Mesothelial cell of epicardium (in vitro differentiated cells): ENCODE measurements at regions not wholly inside any gene's neighbourhood (a gene's known extent, or its start where the extent isn't known, plus 50 kb on each side); places are given as distances from the start of the nearest gene placed in this dataset.

Experiments used
- DNase-seq, 2 experiments: peaks; one replicate each; pipeline ENCODE4 v3.0.0; 2021; ENCODE audit warnings: low spot score in 2 of 2; ENCODE audit not compliant: unreplicated experiment in 2 of 2
- H3K27ac Mint-ChIP-seq: 2 replicates; pipeline ENCODE4 v1.8.0; 2021; ENCODE audit warnings: mixed read lengths
- H3K27me3 Mint-ChIP-seq: 2 replicates; pipeline ENCODE4 v1.8.0; 2021; ENCODE audit warnings: low read depth, mixed read lengths
- H3K36me3 Mint-ChIP-seq: 2 replicates; pipeline ENCODE4 v1.8.0; 2021; ENCODE audit warnings: mixed read lengths
- H3K4me1 Mint-ChIP-seq: 2 replicates; pipeline ENCODE4 v1.8.0; 2021; ENCODE audit warnings: mixed read lengths
- H3K4me3 Mint-ChIP-seq: 2 replicates; pipeline ENCODE4 v1.8.0; 2021; ENCODE audit warnings: mild to moderate bottlenecking, moderate library complexity, mixed read lengths
- H3K9me3 Mint-ChIP-seq: 2 replicates; pipeline ENCODE4 v1.8.0; 2021; ENCODE audit warnings: mixed read lengths
- CTCF ChIP-seq: fragments of 200-600 bp; sonication (generic); IDR thresholded peaks from one replicate; pipeline ENCODE4 v1.5.0; 2021; ENCODE audit warnings: antibody characterized with exemption; ENCODE audit not compliant: unreplicated experiment

- Mint-ChIP-seq H3K9me3 (peaks cover 6% of the 10 kb centered on the region), H3K4me1 (no peaks in the 10 kb centered on the region), H3K27ac (no peak overlapping the region), H3K4me3 (no peak overlapping the region), H3K36me3 (no peaks in the 10 kb centered on the region), H3K27me3 (no peaks in the 10 kb centered on the region)
- no peak for DNase-seq
- no peak for TF ChIP-seq CTCF
These were observed 924.5 kb upstream of the PRR20A start for GRCh38 chr13:56216221-56216620.

DNA sequence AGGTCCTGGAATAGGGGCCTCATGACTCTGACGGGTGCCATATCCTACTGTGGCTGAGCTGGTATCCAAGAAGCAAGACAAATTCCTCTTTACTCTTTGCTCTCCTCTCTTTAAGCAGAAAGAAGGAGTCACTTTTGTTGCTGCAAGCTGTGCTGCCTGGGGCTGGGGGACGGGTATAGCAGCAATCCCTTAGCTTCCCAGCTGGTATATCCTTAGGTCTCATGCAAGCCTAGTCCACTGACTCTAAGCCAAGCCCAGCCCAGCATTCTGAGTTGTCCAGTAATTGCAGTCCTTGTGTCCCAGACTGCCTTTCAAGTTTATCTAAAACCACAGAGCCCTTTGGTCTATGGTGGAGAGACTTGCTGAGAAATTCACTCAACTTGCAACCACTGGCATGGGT lies 893.0 kb upstream of the PRR20A start:
- DNase-seq: no peak
- Mint-ChIP-seq H3K4me3 (no peak overlapping the region), H3K27me3 (no peaks in the 10 kb centered on the region), H3K9me3 (peaks cover 22% of the 10 kb centered on the region), H3K27ac (no peak overlapping the region), H3K4me1 (no peaks in the 10 kb centered on the region), H3K36me3 (no peaks in the 10 kb centered on the region)
- TF ChIP-seq CTCF: no peak

- Mint-ChIP-seq H3K9me3 (peaks cover 4% of the 10 kb centered on the region), H3K4me3 (no peak overlapping the region), H3K4me1 (no peaks in the 10 kb centered on the region), H3K27me3 (no peaks in the 10 kb centered on the region), H3K27ac (no peak overlapping the region), H3K36me3 (no peaks in the 10 kb centered on the region)
- no peak for DNase-seq
- no peak for TF ChIP-seq CTCF
These were observed 869.0 kb upstream of the PRR20A start for GRCh38 chr13:56271686-56272085.

DNA sequence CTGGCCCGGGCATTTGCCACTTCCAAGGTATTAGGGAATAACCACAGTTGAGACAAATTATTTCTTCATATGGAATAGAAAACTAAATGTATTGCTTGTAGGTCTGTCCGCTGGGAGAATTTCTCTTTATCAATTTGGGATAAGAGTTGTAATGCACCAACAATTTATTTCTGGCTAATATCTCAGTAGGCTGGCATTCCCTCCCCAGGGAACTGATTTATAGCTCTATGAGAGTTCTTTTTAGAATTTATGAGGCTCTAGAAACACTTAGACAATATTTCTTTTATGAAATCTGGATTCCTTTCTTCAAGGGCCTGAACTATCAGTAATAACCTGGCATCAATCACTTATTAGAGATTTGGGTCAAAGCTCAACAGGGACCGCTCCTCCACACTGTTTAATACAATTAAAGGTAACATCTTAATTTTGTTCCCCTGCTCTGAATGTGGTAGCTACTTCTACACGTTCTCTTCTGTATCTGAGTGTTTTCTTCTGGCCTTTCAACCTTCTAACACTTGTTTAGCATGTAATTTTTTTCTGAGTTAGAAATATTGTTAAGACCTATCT lies 857.4 kb upstream of the PRR20A start:
- no peak for TF ChIP-seq CTCF
- DNase-seq: no peak
- Mint-ChIP-seq H3K27ac (no peak overlapping the region), H3K27me3 (no peaks in the 10 kb centered on the region), H3K36me3 (peaks cover 2% of the 10 kb centered on the region), H3K4me1 (peaks cover 6% of the 10 kb centered on the region), H3K4me3 (no peak overlapping the region), H3K9me3 (peaks cover 16% of the 10 kb centered on the region)

DNA sequence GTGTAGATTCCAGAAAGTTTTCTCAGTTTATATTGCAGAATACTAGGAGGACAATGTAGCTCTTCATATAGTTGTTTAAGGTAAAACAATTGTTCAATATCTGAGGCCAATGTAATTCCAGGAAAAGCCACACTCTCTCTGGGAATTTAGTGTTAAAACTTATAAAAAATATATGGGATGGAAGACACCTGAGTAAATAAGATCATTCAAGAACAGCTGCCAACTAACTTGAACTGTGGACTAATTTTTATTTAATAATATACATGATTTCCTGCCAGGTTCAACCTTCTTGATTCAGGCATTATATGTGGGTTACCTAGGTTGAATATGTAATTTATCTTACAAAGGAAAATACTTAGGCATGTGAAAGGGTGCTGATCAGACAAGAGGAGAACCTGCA lies 841.1 kb upstream of the PRR20A start:
- no peak for TF ChIP-seq CTCF
- Mint-ChIP-seq H3K27ac (no peak overlapping the region), H3K4me1 (no peaks in the 10 kb centered on the region), H3K4me3 (no peak overlapping the region), H3K9me3 (no peaks in the 10 kb centered on the region), H3K36me3 (no peaks in the 10 kb centered on the region), H3K27me3 (no peaks in the 10 kb centered on the region)
- DNase-seq: no peak

GRCh38 chr13:56314765-56315164 lies 826.0 kb upstream of the PRR20A start:
- no peak for DNase-seq
- H3K9me3 Mint-ChIP-seq: no peaks in the 10 kb centered on the region
- no peak overlapping the region for H3K27ac Mint-ChIP-seq
- H3K4me1 Mint-ChIP-seq: peaks cover 7% of the 10 kb centered on the region
- no peaks in the 10 kb centered on the region for H3K27me3 Mint-ChIP-seq
- no peaks in the 10 kb centered on the region for H3K36me3 Mint-ChIP-seq
- no peak for TF ChIP-seq CTCF
- H3K4me3 Mint-ChIP-seq: no peak overlapping the region
